ENCODE measurements at regions not wholly inside any gene's neighbourhood (a gene's known extent, or its start where the extent isn't known, plus 50 kb on each side); places are given as distances from the start of the nearest gene placed in this dataset.

DNA sequence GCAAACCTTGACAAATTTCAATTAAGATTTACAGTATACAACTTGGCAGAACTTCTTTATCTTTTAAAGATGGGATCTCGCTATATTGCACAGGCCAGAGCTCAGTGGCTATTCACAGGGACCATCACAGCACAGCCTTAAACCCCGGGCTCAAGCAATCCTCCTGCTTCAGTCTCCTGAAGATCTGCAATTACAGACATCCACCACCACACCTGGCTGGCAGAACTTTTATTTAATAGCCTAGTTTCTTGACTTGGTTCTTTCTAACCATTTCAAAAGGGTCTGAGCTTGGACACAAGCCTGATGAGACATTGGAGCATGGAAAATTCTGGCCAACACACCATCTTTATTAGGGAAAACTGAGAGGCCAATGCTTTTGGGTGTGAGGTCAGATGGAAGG, 151.6 kb upstream of the KCNG1 start:
- Histone ChIP-seq H3K27ac (ENCODE audit: low read depth in 2 of 2, low read length in 2 of 2) (no peak overlapping the region), H3K9ac (ENCODE audit: low read length in 3 of 3) (no peak overlapping the region), H3K9me3 (ENCODE audit: control insufficient read depth in 2 of 3, insufficient read depth in 1 of 3, low read length in 3 of 3) (peaks cover 0 to 3% (median 0%) of the 10 kb centered on the region in 3 donors), H3K27me3 (ENCODE audit: control insufficient read depth, insufficient read depth, low read length) (no peaks in the 10 kb centered on the region), H3K4me1 (ENCODE audit: control insufficient read depth in 2 of 3, insufficient read depth in 2 of 3, low read depth in 1 of 3, low read length in 3 of 3) (no peaks in the 10 kb centered on the region), H3K36me3 (ENCODE audit: control insufficient read depth in 2 of 3, insufficient read depth in 3 of 3, low read length in 3 of 3) (no peaks in the 10 kb centered on the region), H3K4me3 (ENCODE audit: low read length in 3 of 3) (no peak overlapping the region)
- intact Hi-C loops (cut with DNase I), result no loop called here
- TF ChIP-seq, protein P1, sequence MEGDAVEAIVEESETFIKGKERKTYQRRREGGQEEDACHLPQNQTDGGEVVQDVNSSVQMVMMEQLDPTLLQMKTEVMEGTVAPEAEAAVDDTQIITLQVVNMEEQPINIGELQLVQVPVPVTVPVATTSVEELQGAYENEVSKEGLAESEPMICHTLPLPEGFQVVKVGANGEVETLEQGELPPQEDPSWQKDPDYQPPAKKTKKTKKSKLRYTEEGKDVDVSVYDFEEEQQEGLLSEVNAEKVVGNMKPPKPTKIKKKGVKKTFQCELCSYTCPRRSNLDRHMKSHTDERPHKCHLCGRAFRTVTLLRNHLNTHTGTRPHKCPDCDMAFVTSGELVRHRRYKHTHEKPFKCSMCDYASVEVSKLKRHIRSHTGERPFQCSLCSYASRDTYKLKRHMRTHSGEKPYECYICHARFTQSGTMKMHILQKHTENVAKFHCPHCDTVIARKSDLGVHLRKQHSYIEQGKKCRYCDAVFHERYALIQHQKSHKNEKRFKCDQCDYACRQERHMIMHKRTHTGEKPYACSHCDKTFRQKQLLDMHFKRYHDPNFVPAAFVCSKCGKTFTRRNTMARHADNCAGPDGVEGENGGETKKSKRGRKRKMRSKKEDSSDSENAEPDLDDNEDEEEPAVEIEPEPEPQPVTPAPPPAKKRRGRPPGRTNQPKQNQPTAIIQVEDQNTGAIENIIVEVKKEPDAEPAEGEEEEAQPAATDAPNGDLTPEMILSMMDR (IDR thresholded peaks at IDR 0.05; ENCODE audit: borderline replicate concordance, extremely low read depth, insufficient read depth), result no peak
- FAIRE-seq (no peak), DNase-seq (no peak)

DNA sequence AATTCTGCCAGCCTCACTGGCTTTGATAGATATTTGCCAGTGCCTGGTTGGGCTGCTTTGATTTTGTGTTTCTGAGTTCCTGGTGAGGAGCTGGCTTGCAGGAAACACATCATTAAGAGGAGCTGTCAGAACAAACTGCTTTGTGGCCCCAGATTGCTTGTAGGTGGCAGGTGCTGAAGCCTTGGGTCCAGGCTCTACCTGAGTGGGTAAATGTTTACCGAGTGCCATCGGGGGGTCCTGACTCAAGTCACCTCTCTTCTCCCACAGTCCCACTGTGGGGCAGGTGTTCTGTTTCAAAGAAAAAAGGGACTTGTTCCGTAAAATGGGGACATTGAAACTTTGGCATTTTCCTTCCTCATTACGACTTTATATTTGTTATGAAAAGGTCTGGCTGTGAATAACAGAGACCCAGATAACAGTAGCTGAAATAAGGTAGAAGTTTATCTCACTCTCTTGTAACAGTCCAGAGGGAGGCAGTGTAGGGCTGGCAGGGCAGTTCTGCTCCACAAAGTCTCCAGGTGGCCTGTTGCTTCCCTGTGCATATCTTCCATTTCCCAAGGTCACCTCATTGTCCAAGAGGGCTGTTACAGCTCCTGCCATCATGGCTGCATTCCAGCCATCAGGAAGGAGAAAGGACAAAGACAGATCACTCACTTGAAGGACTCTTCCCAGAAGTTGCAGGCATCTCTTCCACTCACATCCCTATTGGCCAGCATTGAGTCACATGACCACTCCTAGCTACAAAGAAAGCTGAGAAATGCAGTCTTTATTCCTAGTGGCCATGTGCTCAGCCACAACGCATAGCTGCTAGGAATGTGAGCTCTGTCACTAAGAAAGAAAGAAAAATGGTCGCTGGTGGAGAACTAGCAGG, 149.9 kb upstream of the KCNG1 start:
- intact Hi-C loops (cut with DNase I), result no loop called here
- Histone ChIP-seq H3K27me3 (ENCODE audit: control insufficient read depth, insufficient read depth, low read length) (no peaks in the 10 kb centered on the region), H3K9me3 (ENCODE audit: control insufficient read depth in 2 of 3, insufficient read depth in 1 of 3, low read length in 3 of 3) (peaks cover 0 to 4% (median 0%) of the 10 kb centered on the region in 3 donors), H3K4me1 (ENCODE audit: control insufficient read depth in 2 of 3, insufficient read depth in 2 of 3, low read depth in 1 of 3, low read length in 3 of 3) (no peaks in the 10 kb centered on the region), H3K4me3 (ENCODE audit: low read length in 3 of 3) (no peak overlapping the region), H3K27ac (ENCODE audit: low read depth in 2 of 2, low read length in 2 of 2) (no peak overlapping the region), H3K9ac (ENCODE audit: low read length in 3 of 3) (no peak overlapping the region), H3K36me3 (ENCODE audit: control insufficient read depth in 2 of 3, insufficient read depth in 3 of 3, low read length in 3 of 3) (no peaks in the 10 kb centered on the region)
- FAIRE-seq (no peak), DNase-seq (no peak)
- TF ChIP-seq, protein P1 (IDR thresholded peaks at IDR 0.05; ENCODE audit: borderline replicate concordance, extremely low read depth, insufficient read depth), result no peak

DNA sequence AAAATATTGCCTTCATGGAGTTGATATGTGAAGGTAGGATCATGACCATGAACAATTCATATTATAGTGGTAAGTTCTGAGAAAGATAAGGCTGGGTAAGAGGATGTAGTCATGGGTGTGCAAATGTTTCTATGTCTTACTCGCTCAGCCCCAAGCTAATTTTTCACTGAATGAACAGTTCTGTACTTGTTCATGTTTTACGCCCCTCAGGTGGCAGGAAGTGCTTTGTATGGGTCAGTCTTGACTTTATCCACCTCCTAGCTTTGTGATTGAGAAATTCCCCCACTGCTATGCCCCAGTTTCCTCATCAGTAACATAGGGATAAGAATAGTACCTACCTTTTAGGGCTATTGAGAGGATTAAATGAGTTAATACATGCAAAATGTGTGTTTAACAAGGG, 148.2 kb upstream of the KCNG1 start:
- intact Hi-C loops (cut with DNase I), result no loop called here
- DNase-seq (no peak), FAIRE-seq (no peak)
- no peak overlapping the region for H3K4me3 ChIP-seq (ENCODE audit: low read length in 3 of 3)
- TF ChIP-seq, protein P1 (IDR thresholded peaks at IDR 0.05; ENCODE audit: borderline replicate concordance, extremely low read depth, insufficient read depth), result no peak
- H3K36me3 ChIP-seq (ENCODE audit: control insufficient read depth in 2 of 3, insufficient read depth in 3 of 3, low read length in 3 of 3), result no peaks in the 10 kb centered on the region
- no peak overlapping the region for H3K9ac ChIP-seq (ENCODE audit: low read length in 3 of 3)
- no peaks in the 10 kb centered on the region for H3K4me1 ChIP-seq (ENCODE audit: control insufficient read depth in 2 of 3, insufficient read depth in 2 of 3, low read depth in 1 of 3, low read length in 3 of 3)
- peaks cover 0 to 4% (median 0%) of the 10 kb centered on the region in 3 donors for H3K9me3 ChIP-seq (ENCODE audit: control insufficient read depth in 2 of 3, insufficient read depth in 1 of 3, low read length in 3 of 3)
- H3K27ac ChIP-seq (ENCODE audit: low read depth in 2 of 2, low read length in 2 of 2), result no peak overlapping the region
- H3K27me3 ChIP-seq (ENCODE audit: control insufficient read depth, insufficient read depth, low read length), result no peaks in the 10 kb centered on the region
